ENCODE measurements at regions not wholly inside any gene's neighbourhood (a gene's known extent, or its start where the extent isn't known, plus 50 kb on each side); places are given as distances from the start of the nearest gene placed in this dataset.
"Not testable (repeated sequence)": the region's sequence is repeated elsewhere in the genome, so short reads cannot be mapped to it uniquely, and the experiment has no call there.

GRCh38 chr14:56452940-56453339 is 126.7 kb upstream of the TMEM260 start:
- H3K4me1 Mint-ChIP-seq = no peaks in the 10 kb centered on the region
- peaks cover 8% of the 10 kb centered on the region for H3K27me3 Mint-ChIP-seq (ENCODE audit: insufficient read depth)
- peaks cover 45% of the 10 kb centered on the region for H3K9me3 Mint-ChIP-seq
- H3K4me1 ChIP-seq (ENCODE audit: control insufficient read depth, insufficient read depth, low read length) = no peaks in the 10 kb centered on the region
- no peak overlapping the region for H3K4me3 Mint-ChIP-seq
- no peak overlapping the region for H3K27ac ChIP-seq (ENCODE audit: low read depth, low read length)
- 79% methylated on average over 4 to 6 of the region's 6 CpGs for WGBS, 2 experiments (ENCODE audit: insufficient coverage in 1 of 2, insufficient read length in 1 of 2)
- TF ChIP-seq, protein P1, sequence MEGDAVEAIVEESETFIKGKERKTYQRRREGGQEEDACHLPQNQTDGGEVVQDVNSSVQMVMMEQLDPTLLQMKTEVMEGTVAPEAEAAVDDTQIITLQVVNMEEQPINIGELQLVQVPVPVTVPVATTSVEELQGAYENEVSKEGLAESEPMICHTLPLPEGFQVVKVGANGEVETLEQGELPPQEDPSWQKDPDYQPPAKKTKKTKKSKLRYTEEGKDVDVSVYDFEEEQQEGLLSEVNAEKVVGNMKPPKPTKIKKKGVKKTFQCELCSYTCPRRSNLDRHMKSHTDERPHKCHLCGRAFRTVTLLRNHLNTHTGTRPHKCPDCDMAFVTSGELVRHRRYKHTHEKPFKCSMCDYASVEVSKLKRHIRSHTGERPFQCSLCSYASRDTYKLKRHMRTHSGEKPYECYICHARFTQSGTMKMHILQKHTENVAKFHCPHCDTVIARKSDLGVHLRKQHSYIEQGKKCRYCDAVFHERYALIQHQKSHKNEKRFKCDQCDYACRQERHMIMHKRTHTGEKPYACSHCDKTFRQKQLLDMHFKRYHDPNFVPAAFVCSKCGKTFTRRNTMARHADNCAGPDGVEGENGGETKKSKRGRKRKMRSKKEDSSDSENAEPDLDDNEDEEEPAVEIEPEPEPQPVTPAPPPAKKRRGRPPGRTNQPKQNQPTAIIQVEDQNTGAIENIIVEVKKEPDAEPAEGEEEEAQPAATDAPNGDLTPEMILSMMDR (conservative IDR thresholded peaks at IDR 0.05) = no peak
- no peak for DNase-seq
- no peak overlapping the region for H3K4me3 ChIP-seq (ENCODE audit: low read length)
- H3K36me3 ChIP-seq (ENCODE audit: control insufficient read depth, insufficient read depth, low read length) = no peaks in the 10 kb centered on the region
- no peak overlapping the region for H3K9ac ChIP-seq (ENCODE audit: extremely low read depth, low read length, poor library complexity, severe bottlenecking)
- no peak overlapping the region for H3K27ac Mint-ChIP-seq
- peaks cover 25% of the 10 kb centered on the region for H3K9me3 ChIP-seq (ENCODE audit: control insufficient read depth, low read length)
- no peaks in the 10 kb centered on the region for H3K27me3 ChIP-seq (ENCODE audit: control insufficient read depth, insufficient read depth, low read length, poor library complexity, severe bottlenecking)
- H3K36me3 Mint-ChIP-seq (ENCODE audit: low read depth) = no peaks in the 10 kb centered on the region

DNA sequence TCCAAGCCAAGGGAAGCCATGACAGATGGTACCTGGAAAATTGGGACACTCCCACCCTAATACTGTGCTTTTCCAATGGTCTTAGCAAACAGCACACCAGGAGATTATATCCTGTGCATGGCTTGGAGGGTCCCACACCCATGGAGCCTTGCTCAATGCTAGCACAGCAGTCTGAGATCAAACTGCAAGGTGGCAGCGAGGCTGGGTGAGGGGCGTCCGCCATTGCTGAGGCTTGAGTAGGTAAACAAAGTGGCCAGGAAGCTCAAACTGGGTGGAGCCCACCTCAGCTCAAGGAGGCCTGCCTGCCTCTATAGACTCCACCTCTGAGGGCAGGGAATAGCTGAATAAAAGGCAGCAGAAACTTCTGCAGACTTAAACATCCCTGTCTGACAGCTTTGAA is 124.9 kb upstream of the TMEM260 start:
- H3K4me3 ChIP-seq (ENCODE audit: low read length); DNase-seq; H3K36me3 ChIP-seq (ENCODE audit: control insufficient read depth, insufficient read depth, low read length); H3K27ac Mint-ChIP-seq; H3K4me1 Mint-ChIP-seq; H3K9me3 ChIP-seq (ENCODE audit: control insufficient read depth, low read length); H3K27ac ChIP-seq (ENCODE audit: low read depth, low read length); H3K9ac ChIP-seq (ENCODE audit: extremely low read depth, low read length, poor library complexity, severe bottlenecking); H3K4me3 Mint-ChIP-seq; H3K4me1 ChIP-seq (ENCODE audit: control insufficient read depth, insufficient read depth, low read length); H3K36me3 Mint-ChIP-seq (ENCODE audit: low read depth); H3K27me3 ChIP-seq (ENCODE audit: control insufficient read depth, insufficient read depth, low read length, poor library complexity, severe bottlenecking): not testable (repeated sequence)
- WGBS, 2 experiments (ENCODE audit: insufficient coverage in 1 of 2, insufficient read length in 1 of 2) = 92 to 95% methylated on average over 3 of the region's 3 CpGs
- H3K27me3 Mint-ChIP-seq (ENCODE audit: insufficient read depth) = peaks cover 14% of the 10 kb centered on the region
- peaks cover 35% of the 10 kb centered on the region for H3K9me3 Mint-ChIP-seq

DNA sequence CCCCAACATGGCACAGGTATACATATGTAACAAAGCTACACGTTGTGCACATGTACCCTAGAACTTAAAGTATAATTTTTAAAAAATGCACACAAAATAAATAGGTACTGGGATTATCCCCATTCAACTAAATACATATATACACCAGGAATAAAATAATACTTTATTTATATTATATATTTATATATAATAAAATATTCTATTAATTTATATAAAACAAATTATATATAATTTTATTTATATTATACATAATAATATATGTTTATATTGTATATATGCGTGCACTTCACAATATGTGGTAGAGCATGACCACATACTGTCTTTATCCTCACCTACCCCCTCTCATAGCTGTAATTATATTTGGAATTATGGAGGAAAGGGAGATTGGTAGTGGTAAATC is 119.1 kb upstream of the TMEM260 start:
- H3K27me3 Mint-ChIP-seq (ENCODE audit: insufficient read depth) = peaks cover 14% of the 10 kb centered on the region
- WGBS, 2 experiments (ENCODE audit: insufficient coverage in 1 of 2, insufficient read length in 1 of 2) = no CpG with 5 or more reads among the region's 2 CpGs
- TF ChIP-seq, protein P1 (conservative IDR thresholded peaks at IDR 0.05) = no peak
- no peak for DNase-seq
- no peak overlapping the region for H3K4me3 Mint-ChIP-seq
- Histone ChIP-seq H3K4me1 (ENCODE audit: control insufficient read depth, insufficient read depth, low read length) (no peaks in the 10 kb centered on the region), H3K36me3 (ENCODE audit: control insufficient read depth, insufficient read depth, low read length) (no peaks in the 10 kb centered on the region), H3K9me3 (ENCODE audit: control insufficient read depth, low read length) (no peaks in the 10 kb centered on the region), H3K4me3 (ENCODE audit: low read length) (no peak overlapping the region), H3K27me3 (ENCODE audit: control insufficient read depth, insufficient read depth, low read length, poor library complexity, severe bottlenecking) (no peaks in the 10 kb centered on the region), H3K9ac (ENCODE audit: extremely low read depth, low read length, poor library complexity, severe bottlenecking) (no peak overlapping the region), H3K27ac (ENCODE audit: low read depth, low read length) (no peak overlapping the region)
- H3K36me3 Mint-ChIP-seq (ENCODE audit: low read depth) = no peaks in the 10 kb centered on the region
- no peak overlapping the region for H3K27ac Mint-ChIP-seq
- no peaks in the 10 kb centered on the region for H3K4me1 Mint-ChIP-seq
- peaks cover 17% of the 10 kb centered on the region for H3K9me3 Mint-ChIP-seq

Measured in endodermal cell (in vitro differentiated cells).